ENCODE measurements at regions not wholly inside any gene's neighbourhood (a gene's known extent, or its start where the extent isn't known, plus 50 kb on each side); places are given as distances from the start of the nearest gene placed in this dataset.

- TF ChIP-seq CTCF (IDR thresholded peaks at IDR 0.05): no peak
- no peak for TF ChIP-seq EP300 (IDR thresholded peaks at IDR 0.05)
Measured at GRCh38 chr11:104522123-104522522, 358.2 kb upstream of the PDGFD start.

Measured in ovary (tissue), 3 donors.